H1 (cell line): ENCODE measurements at regions not wholly inside any gene's neighbourhood (a gene's known extent, or its start where the extent isn't known, plus 50 kb on each side); places are given as distances from the start of the nearest gene placed in this dataset. TPM values are rescaled to one million over a fixed set of nuclear protein-coding genes. Genes with fewer than 3 reads are reported as not detected.

Experiments
- CTCF ChIA-PET: fragments of 300-600 bp; sonication (Branson Sonifier 250); formaldehyde crosslinking; loops from one replicate; lab custom pipeline; 2021; ENCODE audit not compliant: partially characterized antibody; lab: Charles Lee
- POLR2A ChIA-PET: fragments of 300-600 bp; sonication (Branson Sonifier 250); formaldehyde crosslinking; loops from one replicate; lab custom pipeline; 2021; ENCODE audit warnings: inconsistent platforms; ENCODE audit not compliant: partially characterized antibody; lab: Charles Lee
- DNase-seq, 2 experiments: peaks; one replicate each; pipeline versions ENCODE4 v3.0.0 to v3.0.0-alpha.2; 2010 to 2022; ENCODE audit warnings: low spot score in 2 of 2, low read depth in 1 of 2, mixed read lengths in 1 of 2
- FAIRE-seq: peaks from 2 replicates; lab custom pipeline; 2011; peaks lifted over from hg19 to GRCh38; lab: Jason Lieb, UNC
- H2AFZ ChIP-seq: 2 replicates; pipeline ENCODE4 v1.8.1; 2012; ENCODE audit warnings: low read length, inconsistent platforms
- H2AK5ac ChIP-seq: 2 replicates; pipeline ENCODE4 v1.6.1; 2013; ENCODE audit warnings: low read depth, low read length
- H2BK120ac ChIP-seq: replicated peaks from 2 replicates; pipeline ENCODE3; 2013; ENCODE audit warnings: low read depth, low read length, inconsistent platforms
- H2BK12ac ChIP-seq: 2 replicates; pipeline ENCODE4 v1.6.1; 2013; ENCODE audit warnings: low read depth, low read length
- H2BK15ac ChIP-seq: 2 replicates; pipeline ENCODE4 v1.6.1; 2013; ENCODE audit warnings: low read length
- H2BK20ac ChIP-seq: 2 replicates; pipeline ENCODE4 v1.6.1; 2013; ENCODE audit warnings: low read length
- H2BK5ac ChIP-seq: 2 replicates; pipeline ENCODE4 v1.6.1; 2013; ENCODE audit warnings: low read depth, low read length
- H3K14ac ChIP-seq: 2 replicates; pipeline ENCODE4 v1.6.1; 2013; ENCODE audit warnings: inconsistent platforms; ENCODE audit not compliant: insufficient read length
- H3K18ac ChIP-seq: 2 replicates; pipeline ENCODE4 v1.6.1; 2013; ENCODE audit warnings: low read length; ENCODE audit errors: extremely low read depth
- H3K23ac ChIP-seq: 2 replicates; pipeline ENCODE4 v1.6.1; 2013; ENCODE audit warnings: inconsistent platforms; ENCODE audit not compliant: insufficient read length
- H3K23me2 ChIP-seq: 2 replicates; pipeline ENCODE4 v1.6.1; 2013; ENCODE audit warnings: low read depth, low read length
- H3K27ac ChIP-seq: 2 replicates; pipeline ENCODE4 v1.6.1; 2011; ENCODE audit warnings: low read depth, low read length, inconsistent platforms
- H3K27me3 ChIP-seq, 4 experiments: replicated peaks in 1 of 4; 1 replicate in 1 of 4; 2 replicates in 3 of 4; pipeline versions ENCODE4 v1.6.1 to v1.8.1; 2011 to 2013; ENCODE audit warnings: low read length in 3 of 4, mild to moderate bottlenecking in 3 of 4, inconsistent platforms in 2 of 4, mixed read lengths in 2 of 4, moderate library complexity in 1 of 4; ENCODE audit not compliant: control insufficient read depth in 3 of 4, insufficient read depth in 3 of 4; ENCODE audit errors: extremely low read depth in 1 of 4
- H3K36me3 ChIP-seq, 4 experiments: 2 replicates each; pipeline versions ENCODE4 v1.6.1 to v1.8.1; 2011 to 2013; ENCODE audit warnings: mild to moderate bottlenecking in 4 of 4, low read length in 3 of 4, moderate library complexity in 2 of 4, control low read depth in 1 of 4, inconsistent platforms in 1 of 4; ENCODE audit not compliant: insufficient read depth in 4 of 4, control insufficient read depth in 2 of 4
- H3K4ac ChIP-seq: replicated peaks from 2 replicates; pipeline ENCODE3; 2013; ENCODE audit warnings: low read length, low read depth, mixed read lengths, inconsistent platforms; ENCODE audit not compliant: insufficient read length
- H3K4me1 ChIP-seq, 4 experiments: replicated peaks in 1 of 4; 1 replicate in 1 of 4; 2 replicates in 3 of 4; pipeline versions ENCODE4 v1.6.1 to v1.8.1; 2011 to 2013; ENCODE audit warnings: low read length in 3 of 4, inconsistent platforms in 2 of 4, mixed read lengths in 1 of 4; ENCODE audit not compliant: insufficient read depth in 4 of 4, control insufficient read depth in 3 of 4
- H3K4me2 ChIP-seq, 2 experiments: 2 replicates each; pipeline versions ENCODE4 v1.6.1 to v1.8.1; 2011 to 2013; ENCODE audit warnings: low read depth in 2 of 2, low read length in 2 of 2, control low read depth in 1 of 2, inconsistent platforms in 1 of 2, mild to moderate bottlenecking in 1 of 2; ENCODE audit not compliant: insufficient read depth in 1 of 2
- H3K4me3 ChIP-seq, 4 experiments: fragments of 200-600, 300-600 bp in 1 of 4; sonication (generic), shearing (Covaris generic), sonication (Bioruptor Twin) in 1 of 4; 2 replicates each; pipeline versions ENCODE4 v1.5.1 to v1.8.1; 2011 to 2016; ENCODE audit warnings: low read length in 4 of 4, low read depth in 3 of 4, control low read depth in 2 of 4, inconsistent platforms in 2 of 4, mild to moderate bottlenecking in 2 of 4, mixed read lengths in 1 of 4, moderate library complexity in 1 of 4; ENCODE audit not compliant: insufficient read depth in 2 of 4; ENCODE audit errors: extremely low read depth in 1 of 4
- H3K56ac ChIP-seq: replicated peaks from 2 replicates; pipeline ENCODE3; 2013; ENCODE audit warnings: low read depth, mild to moderate bottlenecking, mixed read lengths, low read length, inconsistent platforms; ENCODE audit not compliant: insufficient read length
- H3K79me1 ChIP-seq: 2 replicates; pipeline ENCODE4 v1.6.1; 2013; ENCODE audit warnings: low read depth, low read length, control low read depth
- H3K79me2 ChIP-seq, 2 experiments: 2 replicates each; pipeline versions ENCODE4 v1.6.1 to v1.8.1; 2012 to 2013; ENCODE audit warnings: low read length in 2 of 2, mild to moderate bottlenecking in 2 of 2, inconsistent platforms in 1 of 2; ENCODE audit not compliant: insufficient read depth in 2 of 2, control insufficient read depth in 1 of 2
- H3K9ac ChIP-seq, 4 experiments: replicated peaks in 1 of 4; 1 replicate in 1 of 4; 2 replicates in 3 of 4; pipeline versions ENCODE4 v1.6.1 to v1.8.1; 2011 to 2013; ENCODE audit warnings: low read depth in 3 of 4, low read length in 3 of 4, control low read depth in 2 of 4, mild to moderate bottlenecking in 2 of 4, moderate library complexity in 2 of 4, inconsistent platforms in 1 of 4; ENCODE audit errors: extremely low read depth in 1 of 4
- H3K9me3 ChIP-seq, 2 experiments: 2 replicates each; pipeline versions ENCODE4 v1.6.1 to v1.8.1; 2012 to 2013; ENCODE audit warnings: mild to moderate bottlenecking in 2 of 2, moderate library complexity in 2 of 2, control low read depth in 1 of 2, inconsistent platforms in 1 of 2, low read depth in 1 of 2, low read length in 1 of 2, mixed read lengths in 1 of 2; ENCODE audit not compliant: insufficient read depth in 2 of 2
- H4K20me1 ChIP-seq, 2 experiments: replicated peaks in 1 of 2; 2 replicates each; pipeline versions ENCODE3 to v1.8.1; 2011 to 2013; ENCODE audit warnings: inconsistent platforms in 2 of 2, low read length in 2 of 2, mild to moderate bottlenecking in 1 of 2; ENCODE audit not compliant: insufficient read depth in 2 of 2, control insufficient read depth in 1 of 2
- H4K5ac ChIP-seq: 2 replicates; pipeline ENCODE4 v1.6.1; 2013; ENCODE audit warnings: low read length, low read depth, mixed read lengths, inconsistent platforms; ENCODE audit not compliant: insufficient read length
- H4K8ac ChIP-seq: 2 replicates; pipeline ENCODE4 v1.8.0; 2013; ENCODE audit warnings: mild to moderate bottlenecking, moderate library complexity, low read length, inconsistent platforms; ENCODE audit not compliant: insufficient read depth; ENCODE audit errors: extremely low read depth
- H4K91ac ChIP-seq: replicated peaks from 2 replicates; pipeline ENCODE3; 2013; ENCODE audit warnings: low read length, mixed read lengths, inconsistent platforms; ENCODE audit not compliant: insufficient read length
- CBX5 ChIP-seq: fragments of 300-800, 300-1000 bp; sonication (generic); IDR thresholded peaks from 2 replicates; pipeline ENCODE4 v1.7.1; 2016; ENCODE audit warnings: antibody characterized with exemption, low read length, low read depth
- POLR2A ChIP-seq, 2 experiments: IDR thresholded peaks; 1 replicate in 1 of 2; 2 replicates in 1 of 2; pipeline ENCODE4 v1.6.1; 2011; ENCODE audit warnings: low read depth in 2 of 2, low read length in 2 of 2, mild to moderate bottlenecking in 2 of 2; ENCODE audit errors: control extremely low read depth in 1 of 2
- WGBS, 2 experiments: shearing (Covaris generic) in 1 of 2; methylation state at CpG; one replicate each; pipeline versions ENCODE4 v1.1.6 to v1.1.7; 2013 to 2015; ENCODE audit warnings: low lambda C conversion rate in 2 of 2, mixed read lengths in 2 of 2, inconsistent platforms in 1 of 2, low coverage in 1 of 2, missing lambda C conversion rate in 1 of 2; ENCODE audit not compliant: insufficient replicate concordance in 2 of 2, insufficient coverage in 1 of 2, insufficient read length in 1 of 2; ENCODE audit errors: extremely low coverage in 1 of 2, missing lambda C conversion rate in 1 of 2; 5-methylcytosine and 5-hydroxymethylcytosine counted together
- small RNA-seq: library from polyadenylated mRNA; stranded (forward); fragments of <200 nt; extraction: miRNeasy Mini kit (QIAGEN cat#:217004); gene quantifications from one replicate; pipeline ENCODE3, GENCODE V24; 2013; ENCODE audit not compliant: insufficient read depth

GRCh38 chr11:115555336-115556090, 51.3 kb upstream of the CADM1 start:
- Histone ChIP-seq H2BK5ac (no peak overlapping the region), H3K18ac (no peak overlapping the region), H3K23ac (no peak overlapping the region), H3K36me3 (no peaks in the 10 kb centered on the region), H3K79me2 (no peaks in the 10 kb centered on the region), H4K20me1 (no peaks in the 10 kb centered on the region), H2BK120ac (no peak overlapping the region), H3K23me2 (no peaks in the 10 kb centered on the region), H3K4me3 (no peak overlapping the region), H3K56ac (no peak overlapping the region), H2BK20ac (no peak overlapping the region), H3K9me3 (peaks cover 3 to 4% of the 10 kb centered on the region in 2 experiments; a peak in 2 of 4 replicates), H4K5ac (no peak overlapping the region), H3K9ac (no peak overlapping the region), H2AFZ (no peak overlapping the region), H3K79me1 (no peaks in the 10 kb centered on the region), H3K27ac (no peak overlapping the region), H2BK12ac (no peak overlapping the region), H4K8ac (no peak overlapping the region), H3K4me2 (no peak overlapping the region), H3K14ac (no peak overlapping the region), H2AK5ac (no peak overlapping the region), H3K27me3 (no peaks in the 10 kb centered on the region), H2BK15ac (peak overlapping the region; percentile 74; the same call in 1 of the 2 replicates), H3K4me1 (peaks cover 0 to 5% (median under 1%) of the 10 kb centered on the region in 4 experiments; a peak in 3 of 7 replicates), H4K91ac (no peak overlapping the region), H3K4ac (no peak overlapping the region)
- CTCF ChIA-PET, result interaction anchor here (0.6 to 1.5 kb wide), 5 partner anchors 25 to 93 kb away, joined by 3 to 4 read pairs (median 3); no protein-coding TSS in a partner anchor
- 96% methylated on average over 3 of the region's 3 CpGs; no CpG with 5 or more reads in 1 of the 2 experiments for WGBS, 2 experiments
- no peak for TF ChIP-seq POLR2A (IDR thresholded peaks at IDR 0.05; ENCODE audit: control extremely low read depth in 1 of 2, low read depth in 2 of 2, low read length in 2 of 2)
- no peak for TF ChIP-seq CBX5
- FAIRE-seq (no peak), DNase-seq (no peak)
- POLR2A ChIA-PET, result no interaction called here

Small RNA genes in the stretch of these regions (small RNA-seq; reads per million reads assigned to genes)
- gene AP000770.2 (not detected), gene RF01210 (not detected), gene RPL12P46 (not detected)
